Lower leg skin (tissue), 3 donors: ENCODE measurements at regions not wholly inside any gene's neighbourhood (a gene's known extent, or its start where the extent isn't known, plus 50 kb on each side); places are given as distances from the start of the nearest gene placed in this dataset.
"Not testable (repeated sequence)": the region's sequence is repeated elsewhere in the genome, so short reads cannot be mapped to it uniquely, and the experiment has no call there.

Source experiments
- POLR2A ChIP-seq, 2 donors: fragments of 450-650 bp; IDR thresholded peaks; one replicate each; pipeline ENCODE4 v1.6.1; 2016 to 2017; ENCODE audit warnings: antibody characterized with exemption in 2 of 2, mild to moderate bottlenecking in 1 of 2, moderate library complexity in 1 of 2
- TF ChIP-seq, protein P1 (sequence below), 3 donors: fragments of 450-650 bp; IDR thresholded peaks; one replicate each; pipeline ENCODE4 v1.5.1; 2016; ENCODE audit warnings: antibody characterized with exemption in 3 of 3, mild to moderate bottlenecking in 3 of 3, moderate library complexity in 2 of 3

GRCh38 chr7:152539190-152539495, 103.3 kb upstream of the KMT2C start:
- TF ChIP-seq POLR2A (IDR thresholded peaks at IDR 0.05), result not testable (repeated sequence)
- TF ChIP-seq, protein P1, sequence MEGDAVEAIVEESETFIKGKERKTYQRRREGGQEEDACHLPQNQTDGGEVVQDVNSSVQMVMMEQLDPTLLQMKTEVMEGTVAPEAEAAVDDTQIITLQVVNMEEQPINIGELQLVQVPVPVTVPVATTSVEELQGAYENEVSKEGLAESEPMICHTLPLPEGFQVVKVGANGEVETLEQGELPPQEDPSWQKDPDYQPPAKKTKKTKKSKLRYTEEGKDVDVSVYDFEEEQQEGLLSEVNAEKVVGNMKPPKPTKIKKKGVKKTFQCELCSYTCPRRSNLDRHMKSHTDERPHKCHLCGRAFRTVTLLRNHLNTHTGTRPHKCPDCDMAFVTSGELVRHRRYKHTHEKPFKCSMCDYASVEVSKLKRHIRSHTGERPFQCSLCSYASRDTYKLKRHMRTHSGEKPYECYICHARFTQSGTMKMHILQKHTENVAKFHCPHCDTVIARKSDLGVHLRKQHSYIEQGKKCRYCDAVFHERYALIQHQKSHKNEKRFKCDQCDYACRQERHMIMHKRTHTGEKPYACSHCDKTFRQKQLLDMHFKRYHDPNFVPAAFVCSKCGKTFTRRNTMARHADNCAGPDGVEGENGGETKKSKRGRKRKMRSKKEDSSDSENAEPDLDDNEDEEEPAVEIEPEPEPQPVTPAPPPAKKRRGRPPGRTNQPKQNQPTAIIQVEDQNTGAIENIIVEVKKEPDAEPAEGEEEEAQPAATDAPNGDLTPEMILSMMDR (IDR thresholded peaks at IDR 0.05), result not testable (repeated sequence)
